NAMALWA (cell line): ENCODE measurements at regions not wholly inside any gene's neighbourhood (a gene's known extent, or its start where the extent isn't known, plus 50 kb on each side); places are given as distances from the start of the nearest gene placed in this dataset.

ENCODE experiments used
- DNase-seq: peaks from one replicate; pipeline ENCODE4 v3.0.0-alpha.2; 2015; ENCODE audit warnings: low spot score

DNA sequence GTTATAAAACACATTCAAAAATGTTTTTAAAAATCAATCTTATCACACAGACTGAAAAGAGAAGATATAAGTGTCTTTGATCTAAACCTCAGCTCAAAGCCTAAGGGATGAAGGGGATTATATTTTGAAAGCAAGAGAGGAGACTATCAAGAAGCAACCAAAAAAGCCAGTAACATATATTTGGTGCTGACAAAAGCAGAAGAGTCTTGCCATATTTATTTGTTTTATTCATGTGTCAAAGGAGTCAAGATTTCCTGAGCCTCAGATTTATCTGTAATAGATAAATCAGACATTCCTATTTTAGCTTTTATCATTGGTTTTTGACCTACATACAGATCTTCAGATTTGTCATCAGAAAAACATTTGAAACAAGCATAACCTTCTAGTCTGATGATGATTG lies 798.6 kb upstream of the PCDH9 start:
- no peak for DNase-seq

GRCh38 chr13:68027306-68027705 lies 797.2 kb upstream of the PCDH9 start:
- DNase-seq: no peak

GRCh38 chr13:68026077-68026476 lies 795.9 kb upstream of the PCDH9 start:
- no peak for DNase-seq

- no peak for DNase-seq
Measured at GRCh38 chr13:68025604-68026003, 795.5 kb upstream of the PCDH9 start.

- no peak for DNase-seq
Measured at GRCh38 chr13:68023838-68024581, 793.9 kb upstream of the PCDH9 start.

- no peak for DNase-seq
Measured at GRCh38 chr13:68019901-68020300, 789.8 kb upstream of the PCDH9 start.

DNA sequence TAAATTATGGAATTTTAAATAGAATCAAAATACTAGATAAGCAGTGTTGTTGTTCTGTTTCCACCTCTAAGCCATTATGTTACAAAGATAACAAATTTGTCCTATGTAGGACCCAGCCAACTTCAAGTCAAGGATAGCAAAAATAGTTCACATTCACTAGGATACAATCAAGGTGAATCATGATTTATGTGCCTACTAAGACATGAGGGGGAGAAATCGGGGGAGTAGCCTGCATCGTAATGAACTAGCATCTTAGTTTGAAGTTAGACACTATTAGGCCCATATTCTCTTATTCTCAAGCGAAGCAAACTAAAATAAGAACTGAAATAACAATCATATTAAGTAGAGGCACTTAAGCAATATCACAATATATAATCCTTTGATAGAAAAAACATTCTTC lies 779.4 kb upstream of the PCDH9 start:
- DNase-seq: no peak

GRCh38 chr13:68007576-68007975 lies 777.4 kb upstream of the PCDH9 start:
- no peak for DNase-seq

DNA sequence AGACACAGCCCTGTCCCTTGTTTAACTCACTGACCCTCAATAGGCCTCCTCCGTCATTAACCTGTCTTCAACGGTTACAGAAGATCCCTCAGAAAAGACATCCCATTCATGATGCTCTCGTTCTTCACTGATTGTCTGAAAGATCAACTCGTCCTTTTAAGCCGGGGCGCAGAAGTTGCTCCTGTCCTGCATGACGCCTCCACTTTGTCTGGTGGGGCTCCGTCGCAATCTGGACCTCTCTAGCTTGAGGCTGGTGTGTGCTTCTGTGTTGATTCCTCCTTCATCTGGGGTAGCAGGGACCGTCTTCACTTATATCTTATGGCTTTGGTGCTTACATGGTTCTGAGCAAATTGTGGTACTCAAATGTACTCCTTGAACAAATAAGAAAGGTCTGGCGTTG lies 766.0 kb upstream of the PCDH9 start:
- no peak for DNase-seq

DNA sequence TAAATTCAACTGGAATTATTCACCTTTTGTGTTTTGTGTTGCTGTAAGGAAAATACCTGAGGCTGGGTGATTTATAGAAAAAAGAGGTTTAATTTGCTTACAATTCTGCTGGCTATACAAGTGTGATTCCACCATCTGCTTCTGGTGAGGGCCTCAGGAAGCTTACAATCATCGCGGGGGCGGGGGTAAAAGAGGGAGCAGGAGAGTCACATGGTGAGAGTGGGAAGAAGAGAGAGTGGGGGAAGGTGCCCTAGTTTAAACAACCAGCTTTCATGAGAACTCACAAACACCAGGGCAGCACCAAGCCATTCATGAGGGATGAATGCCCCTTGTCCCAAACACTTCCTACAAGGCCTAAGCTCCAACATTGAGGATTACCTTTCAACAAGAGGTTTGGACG lies 760.7 kb upstream of the PCDH9 start:
- no peak for DNase-seq

DNA sequence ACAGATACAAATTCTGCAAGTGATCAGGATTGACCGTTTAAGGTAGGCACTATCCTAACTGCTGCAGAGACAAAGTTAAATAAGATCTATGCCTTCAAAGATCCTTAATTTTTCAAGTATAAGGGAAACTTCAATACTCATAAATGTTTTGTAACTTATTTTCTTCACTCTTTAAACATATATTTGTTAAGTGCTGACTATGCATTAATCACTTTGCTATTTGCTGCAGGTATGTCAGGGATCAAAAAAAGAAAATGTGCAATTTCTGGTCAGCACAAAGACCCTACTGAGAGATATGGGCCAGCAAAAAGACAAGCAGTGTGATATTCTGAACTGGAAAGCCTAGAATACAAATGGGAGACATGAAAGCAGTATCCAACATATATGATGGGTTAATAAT lies 756.1 kb upstream of the PCDH9 start:
- DNase-seq: no peak

- DNase-seq: no peak
Measured at GRCh38 chr13:67977066-67977465, 746.9 kb upstream of the PCDH9 start.

- DNase-seq: no peak
Measured at GRCh38 chr13:67971291-67971690, 741.2 kb upstream of the PCDH9 start.

- no peak for DNase-seq
Measured at GRCh38 chr13:67967031-67967430, 736.9 kb upstream of the PCDH9 start.

GRCh38 chr13:67966065-67966464 lies 735.9 kb upstream of the PCDH9 start:
- DNase-seq: no peak

- no peak for DNase-seq
Measured at GRCh38 chr13:67964986-67965385, 734.9 kb upstream of the PCDH9 start.

DNA sequence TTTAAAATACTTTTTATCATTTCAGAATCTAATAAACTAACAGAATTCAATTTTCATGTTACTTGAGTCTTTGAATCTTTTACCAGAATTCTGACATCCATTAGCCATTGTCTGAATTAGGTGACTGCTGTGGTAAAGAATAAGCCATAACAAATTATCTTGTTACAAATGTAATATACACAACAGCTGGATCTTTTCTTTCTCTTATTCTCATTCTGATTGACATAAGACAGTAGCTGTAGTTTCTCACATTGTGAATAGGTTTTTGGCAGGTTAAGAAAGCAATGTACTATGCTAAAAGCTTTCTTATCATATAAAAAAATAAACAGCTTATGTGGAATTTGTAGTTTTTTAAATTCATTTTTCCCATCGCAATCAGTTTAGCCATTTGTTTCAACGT lies 734.0 kb upstream of the PCDH9 start:
- DNase-seq: no peak

DNA sequence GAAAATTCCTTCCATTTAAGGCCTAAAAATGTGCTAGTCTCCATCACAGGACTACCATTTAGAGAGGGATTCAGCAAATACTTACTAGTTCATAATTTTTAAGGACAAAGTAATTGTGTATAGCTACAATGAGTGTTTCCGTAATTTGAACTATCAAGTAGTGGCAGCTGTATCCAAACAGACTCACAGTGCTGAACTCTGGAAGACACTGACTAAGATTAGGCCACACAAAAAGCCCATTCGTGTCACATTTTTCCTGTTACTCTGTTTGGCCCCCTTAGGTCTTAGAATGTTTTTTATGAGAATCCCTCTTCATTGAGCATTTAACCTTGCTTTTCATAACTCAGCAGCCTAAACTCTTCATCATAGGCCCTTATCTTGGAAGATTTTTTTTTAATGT lies 731.2 kb upstream of the PCDH9 start:
- no peak for DNase-seq

DNA sequence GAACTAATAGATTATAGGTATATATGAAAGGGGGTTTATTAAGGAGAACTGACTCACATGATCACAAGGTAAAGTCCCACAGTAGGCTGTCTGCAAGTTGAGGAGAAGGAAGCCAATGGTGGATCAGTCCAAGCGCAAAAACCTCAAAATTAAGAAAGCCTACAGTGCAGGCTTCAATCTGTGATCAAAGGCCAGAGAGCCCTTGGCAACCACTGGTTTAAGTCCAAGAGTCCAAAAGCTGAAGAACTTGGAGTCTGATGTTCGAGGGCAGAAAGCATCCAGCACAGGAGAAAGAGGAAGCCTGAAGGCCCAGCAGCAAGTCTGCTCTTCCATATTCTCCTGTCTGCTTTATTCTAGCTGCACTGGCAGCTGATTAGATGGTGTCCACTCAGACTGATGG lies 721.3 kb upstream of the PCDH9 start:
- DNase-seq: no peak

GRCh38 chr13:67950603-67951002 lies 720.5 kb upstream of the PCDH9 start:
- DNase-seq: no peak

- DNase-seq: no peak
Measured at GRCh38 chr13:67946131-67946530, 716.0 kb upstream of the PCDH9 start.

- no peak for DNase-seq
Measured at GRCh38 chr13:67943116-67943515, 713.0 kb upstream of the PCDH9 start.

DNA sequence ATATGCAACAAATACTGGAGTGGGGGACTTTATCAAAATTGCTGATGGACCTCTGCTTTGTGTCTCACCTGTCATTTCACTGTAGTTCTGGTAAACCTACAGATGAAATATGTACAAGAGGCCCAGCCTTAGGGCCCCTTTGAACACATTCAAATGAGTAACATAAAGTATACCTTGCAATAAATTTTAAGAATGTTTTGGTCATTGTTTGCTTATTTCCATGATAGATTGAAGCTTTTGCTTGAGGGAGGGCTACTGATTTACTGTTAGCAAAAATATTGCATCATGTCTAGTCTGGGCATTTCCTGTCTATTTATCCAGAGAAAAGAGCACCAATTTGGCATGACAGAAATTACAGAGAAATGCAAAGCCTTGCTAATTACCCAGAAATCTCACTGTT lies 705.5 kb upstream of the PCDH9 start:
- no peak for DNase-seq

GRCh38 chr13:67934617-67935330 lies 704.6 kb upstream of the PCDH9 start:
- no peak for DNase-seq
